ENCODE measurements at regions not wholly inside any gene's neighbourhood (a gene's known extent, or its start where the extent isn't known, plus 50 kb on each side); places are given as distances from the start of the nearest gene placed in this dataset.

GRCh38 chr12:71240946-71241345 is 83.1 kb upstream of the TSPAN8 start:
- Histone ChIP-seq H3K4me3 (replicated peaks; ENCODE audit: insufficient read depth, low read length) (no peak overlapping the region), H3K27me3 (ENCODE audit: insufficient read depth, poor library complexity, severe bottlenecking) (no peaks in the 10 kb centered on the region), H3K27ac (replicated peaks) (no peak overlapping the region)
- TF ChIP-seq, protein P1, sequence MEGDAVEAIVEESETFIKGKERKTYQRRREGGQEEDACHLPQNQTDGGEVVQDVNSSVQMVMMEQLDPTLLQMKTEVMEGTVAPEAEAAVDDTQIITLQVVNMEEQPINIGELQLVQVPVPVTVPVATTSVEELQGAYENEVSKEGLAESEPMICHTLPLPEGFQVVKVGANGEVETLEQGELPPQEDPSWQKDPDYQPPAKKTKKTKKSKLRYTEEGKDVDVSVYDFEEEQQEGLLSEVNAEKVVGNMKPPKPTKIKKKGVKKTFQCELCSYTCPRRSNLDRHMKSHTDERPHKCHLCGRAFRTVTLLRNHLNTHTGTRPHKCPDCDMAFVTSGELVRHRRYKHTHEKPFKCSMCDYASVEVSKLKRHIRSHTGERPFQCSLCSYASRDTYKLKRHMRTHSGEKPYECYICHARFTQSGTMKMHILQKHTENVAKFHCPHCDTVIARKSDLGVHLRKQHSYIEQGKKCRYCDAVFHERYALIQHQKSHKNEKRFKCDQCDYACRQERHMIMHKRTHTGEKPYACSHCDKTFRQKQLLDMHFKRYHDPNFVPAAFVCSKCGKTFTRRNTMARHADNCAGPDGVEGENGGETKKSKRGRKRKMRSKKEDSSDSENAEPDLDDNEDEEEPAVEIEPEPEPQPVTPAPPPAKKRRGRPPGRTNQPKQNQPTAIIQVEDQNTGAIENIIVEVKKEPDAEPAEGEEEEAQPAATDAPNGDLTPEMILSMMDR (IDR thresholded peaks at IDR 0.05; ENCODE audit: insufficient read depth, low read length) = no peak
- TF ChIP-seq SPI1 (IDR thresholded peaks at IDR 0.05; ENCODE audit: borderline replicate concordance, low read depth) = no peak
- TF ChIP-seq GABPA (IDR thresholded peaks at IDR 0.05; ENCODE audit: low read depth) = no peak
- no peak for TF ChIP-seq REST (IDR thresholded peaks at IDR 0.05; ENCODE audit: insufficient replicate concordance, low read depth)
- no peak for TF ChIP-seq POLR2AphosphoS5 (IDR thresholded peaks at IDR 0.05; ENCODE audit: low read depth)
- no peak for DNase-seq (ENCODE audit: low read depth in 1 of 2, low spot score in 1 of 2)

DNA sequence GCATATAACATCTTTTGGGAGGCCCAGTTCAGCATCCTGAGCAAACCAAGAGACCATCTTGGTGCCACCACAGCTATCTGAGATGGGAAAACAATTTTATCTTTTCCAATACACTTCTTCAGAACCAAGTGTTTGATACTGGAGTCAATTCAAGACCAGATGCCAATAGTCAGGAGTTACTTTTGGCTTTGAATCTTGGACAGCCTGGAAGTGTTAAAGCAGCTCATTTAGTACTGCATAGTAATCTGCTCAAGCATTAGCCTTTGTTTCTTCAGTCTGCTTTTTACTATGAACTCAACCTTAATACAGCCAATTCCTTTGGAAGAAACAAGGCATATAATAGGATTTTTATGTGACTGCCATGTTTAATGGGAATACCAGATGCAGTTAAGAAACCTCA is 81.9 kb upstream of the TSPAN8 start:
- no peak overlapping the region for H3K27ac ChIP-seq (replicated peaks)
- H3K4me3 ChIP-seq (replicated peaks; ENCODE audit: insufficient read depth, low read length) = no peak overlapping the region
- TF ChIP-seq, protein P1 (IDR thresholded peaks at IDR 0.05; ENCODE audit: insufficient read depth, low read length) = no peak
- TF ChIP-seq SPI1 (IDR thresholded peaks at IDR 0.05; ENCODE audit: borderline replicate concordance, low read depth) (no peak), POLR2AphosphoS5 (IDR thresholded peaks at IDR 0.05; ENCODE audit: low read depth) (no peak), REST (IDR thresholded peaks at IDR 0.05; ENCODE audit: insufficient replicate concordance, low read depth) (no peak), GABPA (IDR thresholded peaks at IDR 0.05; ENCODE audit: low read depth) (no peak)
- no peaks in the 10 kb centered on the region for H3K27me3 ChIP-seq (ENCODE audit: insufficient read depth, poor library complexity, severe bottlenecking)
- no peak for DNase-seq (ENCODE audit: low read depth in 1 of 2, low spot score in 1 of 2)

DNA sequence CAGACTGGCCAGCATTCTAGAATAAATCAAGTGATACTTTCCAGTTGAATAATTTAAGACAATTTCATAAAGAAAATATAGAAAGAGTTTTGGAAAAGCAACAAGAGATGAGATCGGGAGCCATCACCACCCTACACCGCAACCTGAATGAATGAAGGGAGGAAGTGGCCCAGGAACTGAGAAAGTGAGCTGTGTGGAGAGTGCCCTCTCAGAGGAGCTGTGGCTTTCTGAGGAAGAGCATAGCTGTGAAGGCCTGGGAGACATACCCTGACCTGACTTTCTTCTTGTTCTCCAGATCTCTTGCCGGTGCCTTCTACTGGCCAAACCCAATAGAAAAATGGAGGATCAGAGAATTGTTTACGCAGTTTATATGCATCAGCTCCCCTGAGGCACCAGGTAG is 79.3 kb upstream of the TSPAN8 start:
- H3K4me3 ChIP-seq (replicated peaks; ENCODE audit: insufficient read depth, low read length) = no peak overlapping the region
- DNase-seq (ENCODE audit: low read depth in 1 of 2, low spot score in 1 of 2) = no peak
- TF ChIP-seq, protein P1 (IDR thresholded peaks at IDR 0.05; ENCODE audit: insufficient read depth, low read length) = no peak
- TF ChIP-seq GABPA (IDR thresholded peaks at IDR 0.05; ENCODE audit: low read depth) (no peak), POLR2AphosphoS5 (IDR thresholded peaks at IDR 0.05; ENCODE audit: low read depth) (no peak), SPI1 (IDR thresholded peaks at IDR 0.05; ENCODE audit: borderline replicate concordance, low read depth) (no peak), REST (IDR thresholded peaks at IDR 0.05; ENCODE audit: insufficient replicate concordance, low read depth) (no peak)
- no peak overlapping the region for H3K27ac ChIP-seq (replicated peaks)
- H3K27me3 ChIP-seq (ENCODE audit: insufficient read depth, poor library complexity, severe bottlenecking) = no peaks in the 10 kb centered on the region
